ENCODE measurements at regions not wholly inside any gene's neighbourhood (a gene's known extent, or its start where the extent isn't known, plus 50 kb on each side); places are given as distances from the start of the nearest gene placed in this dataset.

DNA sequence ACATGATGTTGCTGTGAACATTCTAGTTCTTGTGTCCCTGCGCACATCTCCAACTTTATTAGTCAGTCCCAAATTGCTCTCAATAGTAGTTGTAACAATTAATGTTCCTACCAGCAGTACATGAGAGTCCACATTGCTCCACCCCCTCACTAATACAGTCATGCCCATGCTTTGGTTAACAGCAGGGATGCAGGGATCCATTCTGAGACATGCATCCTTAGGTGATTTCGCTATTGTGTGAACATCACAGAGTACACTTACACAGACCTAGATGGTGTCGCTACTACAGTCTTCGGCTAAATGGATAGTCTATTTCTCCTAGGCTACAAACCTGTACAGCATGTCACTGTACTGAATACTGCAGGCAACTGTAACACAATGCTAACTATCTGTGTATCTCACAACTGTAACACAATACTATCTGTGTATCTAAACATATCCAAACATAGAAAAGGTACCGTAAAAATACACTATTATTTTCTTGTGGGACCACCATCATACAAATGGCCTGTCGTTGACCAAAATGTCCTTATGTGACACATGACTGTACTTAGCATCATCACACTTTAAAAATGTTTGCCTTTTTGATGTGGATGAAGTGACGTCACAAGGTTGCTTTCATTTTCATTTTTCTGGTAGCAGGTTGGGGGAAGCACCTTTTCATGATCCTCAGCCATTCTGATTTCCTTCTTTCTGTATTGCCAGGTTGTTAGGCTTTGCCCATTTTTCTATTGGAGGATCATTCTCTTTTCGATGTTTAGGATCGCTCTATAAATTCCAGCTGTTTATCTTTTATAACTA, 82.9 kb upstream of the RNF152 start:
- Histone ChIP-seq H3K4me1 (ENCODE audit: low read depth) (no peaks in the 10 kb centered on the region), H3K36me3 (ENCODE audit: low read depth) (no peaks in the 10 kb centered on the region), H3K9me3 (no peaks in the 10 kb centered on the region), H3K4me3 (no peak overlapping the region)
- DNase-seq (no peak), ATAC-seq (peak; percentile 30)
- TF ChIP-seq, protein P1, sequence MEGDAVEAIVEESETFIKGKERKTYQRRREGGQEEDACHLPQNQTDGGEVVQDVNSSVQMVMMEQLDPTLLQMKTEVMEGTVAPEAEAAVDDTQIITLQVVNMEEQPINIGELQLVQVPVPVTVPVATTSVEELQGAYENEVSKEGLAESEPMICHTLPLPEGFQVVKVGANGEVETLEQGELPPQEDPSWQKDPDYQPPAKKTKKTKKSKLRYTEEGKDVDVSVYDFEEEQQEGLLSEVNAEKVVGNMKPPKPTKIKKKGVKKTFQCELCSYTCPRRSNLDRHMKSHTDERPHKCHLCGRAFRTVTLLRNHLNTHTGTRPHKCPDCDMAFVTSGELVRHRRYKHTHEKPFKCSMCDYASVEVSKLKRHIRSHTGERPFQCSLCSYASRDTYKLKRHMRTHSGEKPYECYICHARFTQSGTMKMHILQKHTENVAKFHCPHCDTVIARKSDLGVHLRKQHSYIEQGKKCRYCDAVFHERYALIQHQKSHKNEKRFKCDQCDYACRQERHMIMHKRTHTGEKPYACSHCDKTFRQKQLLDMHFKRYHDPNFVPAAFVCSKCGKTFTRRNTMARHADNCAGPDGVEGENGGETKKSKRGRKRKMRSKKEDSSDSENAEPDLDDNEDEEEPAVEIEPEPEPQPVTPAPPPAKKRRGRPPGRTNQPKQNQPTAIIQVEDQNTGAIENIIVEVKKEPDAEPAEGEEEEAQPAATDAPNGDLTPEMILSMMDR (IDR thresholded peaks at IDR 0.05) = no peak
- intact Hi-C loops (cut with DNase I, micrococcal nuclease) = no loop called here

DNA sequence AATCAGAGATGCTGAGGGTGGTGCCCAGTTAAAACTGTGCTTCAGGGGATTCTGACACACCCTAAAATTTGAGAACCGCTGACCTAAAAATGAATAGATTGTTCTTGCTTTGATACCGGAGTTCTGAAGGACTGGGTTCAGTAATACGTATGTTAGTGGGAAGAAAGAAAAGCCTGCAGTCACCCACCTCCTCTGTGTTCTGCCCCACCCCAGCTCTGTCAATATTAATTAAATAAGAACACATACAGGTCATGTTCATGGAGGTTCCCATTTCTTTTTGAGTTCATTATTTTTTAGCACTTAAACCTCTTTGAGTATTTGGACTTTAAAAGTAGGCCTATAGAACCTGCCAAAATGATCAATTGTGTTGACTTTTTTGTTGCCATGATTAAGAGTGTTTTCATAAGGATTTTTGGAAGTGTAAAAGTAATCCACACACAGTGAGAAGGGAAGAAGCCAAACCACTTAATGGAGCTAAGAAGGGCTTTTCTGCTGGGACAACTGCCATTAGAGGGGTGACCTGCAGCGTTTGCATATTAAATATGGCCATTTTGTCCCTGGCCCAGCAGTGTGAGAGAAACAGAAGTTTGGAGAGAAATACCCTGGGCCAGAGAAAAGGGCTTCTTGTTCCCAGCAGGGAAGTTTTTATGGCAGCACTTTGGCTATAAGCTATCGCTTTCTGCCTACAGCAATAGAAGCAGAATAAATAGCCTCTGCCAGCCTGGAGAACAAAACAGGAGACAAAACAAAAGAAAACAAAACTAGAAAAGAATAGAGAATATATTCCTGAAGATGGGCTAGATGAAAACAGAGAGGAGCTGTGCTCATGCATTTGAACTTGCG, 80.7 kb upstream of the RNF152 start:
- DNase-seq = no peak
- Histone ChIP-seq H3K4me1 (ENCODE audit: low read depth) (no peaks in the 10 kb centered on the region), H3K36me3 (ENCODE audit: low read depth) (no peaks in the 10 kb centered on the region), H3K4me3 (no peak overlapping the region), H3K9me3 (no peaks in the 10 kb centered on the region)
- TF ChIP-seq, protein P1 (IDR thresholded peaks at IDR 0.05) = no peak
- no peak for ATAC-seq
- intact Hi-C loops (cut with DNase I, micrococcal nuclease) = no loop called here

DNA sequence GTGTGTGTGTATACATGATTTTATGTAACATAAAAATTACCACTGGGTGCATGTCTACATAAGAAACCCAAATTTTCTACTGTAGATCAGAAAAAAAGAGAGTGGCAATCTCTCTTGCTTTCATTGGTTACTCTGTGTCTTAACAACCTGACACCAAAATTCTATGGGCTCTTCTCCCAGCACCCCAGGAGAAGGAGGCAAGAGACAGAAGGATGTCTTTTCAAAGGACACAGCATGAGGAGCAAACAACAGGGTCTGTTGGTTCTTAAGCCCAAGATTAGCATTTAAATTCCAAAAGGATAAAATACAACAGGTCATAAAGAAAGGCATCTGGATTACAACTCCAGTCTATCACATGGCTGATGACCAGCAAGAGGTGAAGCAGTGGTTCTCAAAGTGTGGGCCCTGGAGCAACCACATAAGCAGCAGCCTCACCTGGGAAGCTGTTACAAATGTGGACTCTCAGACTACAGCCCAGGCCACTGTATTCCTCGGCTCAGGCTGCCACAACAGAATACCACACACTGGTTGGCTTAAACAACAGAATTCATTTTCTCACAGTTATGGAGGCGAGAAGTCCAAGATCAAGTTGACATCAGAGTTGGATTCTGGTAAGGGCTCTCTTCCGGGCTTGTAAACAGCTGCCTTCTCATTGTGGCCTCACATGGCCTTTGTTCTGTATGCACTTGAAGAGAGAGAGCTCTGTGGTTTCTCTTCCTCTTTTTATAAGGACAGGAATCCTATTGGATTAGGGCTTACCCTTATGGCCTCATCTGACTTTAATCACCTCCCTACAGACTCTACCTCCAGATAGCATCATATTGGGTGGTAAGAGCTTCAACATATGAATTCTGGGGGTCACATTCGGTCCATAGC, 79.8 kb upstream of the RNF152 start:
- Histone ChIP-seq H3K9me3 (no peaks in the 10 kb centered on the region), H3K36me3 (ENCODE audit: low read depth) (no peaks in the 10 kb centered on the region), H3K4me1 (ENCODE audit: low read depth) (no peaks in the 10 kb centered on the region), H3K4me3 (no peak overlapping the region)
- peak in 1 of 3 donors; percentile 11 for DNase-seq
- TF ChIP-seq, protein P1 (IDR thresholded peaks at IDR 0.05) = no peak
- peak; percentile 59 for ATAC-seq
- intact Hi-C loops (cut with DNase I, micrococcal nuclease) = no loop called here

DNA sequence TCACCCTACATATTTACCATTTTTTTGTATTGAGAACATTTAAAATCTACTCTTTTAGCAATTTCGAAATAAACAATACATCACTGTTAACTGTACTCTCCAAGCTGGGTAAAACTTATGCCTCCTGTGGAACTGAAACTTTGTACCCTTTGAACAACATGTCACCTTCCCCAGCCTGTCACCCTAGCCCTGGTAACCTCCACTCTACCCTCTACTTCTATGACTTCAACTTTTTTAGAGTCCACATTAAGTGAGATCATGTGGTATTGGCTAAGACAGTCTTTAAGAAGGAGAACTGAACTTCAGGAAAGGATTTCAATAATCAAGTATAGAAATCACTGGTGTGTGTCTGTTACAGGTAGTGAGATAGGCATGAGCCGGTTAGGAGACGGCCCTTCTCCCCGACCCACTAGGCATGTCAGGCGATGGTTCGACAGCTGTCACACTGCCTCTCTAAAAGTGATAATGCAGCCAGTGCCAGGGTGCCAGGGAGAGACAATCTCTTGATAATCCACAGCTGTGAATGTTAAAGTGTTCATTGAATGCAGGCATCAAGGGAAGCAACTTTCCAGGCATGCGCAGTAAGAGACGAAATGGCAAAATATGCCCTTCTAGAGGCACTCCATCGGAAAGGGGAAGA, 74.6 kb upstream of the RNF152 start:
- Histone ChIP-seq H3K4me1 (ENCODE audit: low read depth) (no peaks in the 10 kb centered on the region), H3K4me3 (no peak overlapping the region), H3K9me3 (no peaks in the 10 kb centered on the region), H3K36me3 (ENCODE audit: low read depth) (no peaks in the 10 kb centered on the region)
- intact Hi-C loops (cut with DNase I, micrococcal nuclease) = no loop called here
- TF ChIP-seq, protein P1 (IDR thresholded peaks at IDR 0.05) = no peak
- no peak for ATAC-seq
- DNase-seq = no peak

DNA sequence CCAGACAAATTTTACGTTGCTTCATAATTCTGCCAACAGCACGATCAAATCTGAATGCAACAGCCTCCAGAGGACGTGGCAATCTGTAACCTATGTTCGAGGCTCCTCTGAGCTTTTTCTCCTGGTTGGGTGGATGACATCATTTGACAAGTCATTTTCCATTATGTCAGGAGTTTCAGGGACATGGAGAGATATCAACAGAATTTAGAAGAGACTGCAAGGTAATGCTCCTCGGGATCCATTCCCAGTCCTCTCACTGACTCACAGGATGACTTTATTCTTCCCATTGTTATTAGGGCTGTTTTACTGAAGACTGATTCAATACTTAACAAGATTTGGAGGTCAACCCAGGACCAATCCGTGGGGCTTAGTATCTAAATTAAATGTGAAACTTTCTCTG, 72.5 kb upstream of the RNF152 start:
- TF ChIP-seq, protein P1 (IDR thresholded peaks at IDR 0.05) = no peak
- intact Hi-C loops (cut with DNase I, micrococcal nuclease) = no loop called here
- no peak for ATAC-seq
- Histone ChIP-seq H3K4me1 (ENCODE audit: low read depth) (no peaks in the 10 kb centered on the region), H3K9me3 (no peaks in the 10 kb centered on the region), H3K4me3 (no peak overlapping the region), H3K36me3 (ENCODE audit: low read depth) (no peaks in the 10 kb centered on the region)
- DNase-seq = no peak

Data from mucosa of descending colon (tissue), 3 donors.